Activated naive CD4-positive, alpha-beta T cell treated with anti-CD3 and anti-CD28 coated beads for 36 hours (primary cell): ENCODE measurements at regions not wholly inside any gene's neighbourhood (a gene's known extent, or its start where the extent isn't known, plus 50 kb on each side); places are given as distances from the start of the nearest gene placed in this dataset. TPM values are rescaled to one million over a fixed set of nuclear protein-coding genes. Genes with fewer than 3 reads are reported as not detected.

Source experiments
- CTCF ChIA-PET: fragments of 350-600 bp; sonication (Branson Sonifier 250); formaldehyde crosslinking; loops from one replicate; lab custom pipeline; 2021; ENCODE audit warnings: antibody characterized with exemption; lab: Charles Lee
- DNase-seq: peaks from one replicate; pipeline ENCODE4 v3.0.0-alpha.2; 2020
- H3K27ac Mint-ChIP-seq: one replicate; pipeline ENCODE4 v1.8.0; 2021; ENCODE audit warnings: mild to moderate bottlenecking, mixed read lengths
- H3K27me3 Mint-ChIP-seq: one replicate; pipeline ENCODE4 v1.8.0; 2021; ENCODE audit warnings: low read depth, mixed read lengths
- H3K36me3 Mint-ChIP-seq: one replicate; pipeline ENCODE4 v1.8.0; 2021; ENCODE audit warnings: low read depth, mixed read lengths
- H3K4me1 Mint-ChIP-seq: one replicate; pipeline ENCODE4 v1.8.0; 2021; ENCODE audit warnings: low read depth, mixed read lengths
- H3K4me3 Mint-ChIP-seq: one replicate; pipeline ENCODE4 v1.8.0; 2021; ENCODE audit warnings: mild to moderate bottlenecking, moderate library complexity, mixed read lengths
- H3K9me3 Mint-ChIP-seq: one replicate; pipeline ENCODE4 v1.8.0; 2021; ENCODE audit warnings: mixed read lengths
- intact Hi-C: fragments of 100-400 bp; cut with micrococcal nuclease; formaldehyde crosslinking; loops from one replicate; pipeline ENCODE4 v1.15.1; 2023
- microRNA-seq: library from miRNA; unstranded; fragments of <30 nt; microRNA quantifications from one replicate; pipeline ENCODE4 v1.2.0, GENCODE V29; 2022; ENCODE audit warnings: borderline microRNAs expressed, borderline replicate concordance

GRCh38 chr6:37555040-37555781 lies 55.5 kb upstream of the CCDC167 start:
- intact Hi-C loops, result no loop called here
- no peak for DNase-seq
- no peaks in the 10 kb centered on the region for H3K9me3 Mint-ChIP-seq
- no peak overlapping the region for H3K4me3 Mint-ChIP-seq
- CTCF ChIA-PET, result interaction anchor here (1.0 to 2.2 kb wide), 3 partner anchors 11 to 70 kb away, joined by 3 to 11 read pairs (median 6); no protein-coding TSS in a partner anchor
- no peaks in the 10 kb centered on the region for H3K36me3 Mint-ChIP-seq
- H3K4me1 Mint-ChIP-seq, result peaks cover 46% of the 10 kb centered on the region
- H3K27ac Mint-ChIP-seq, result no peak overlapping the region
- no peaks in the 10 kb centered on the region for H3K27me3 Mint-ChIP-seq

DNA sequence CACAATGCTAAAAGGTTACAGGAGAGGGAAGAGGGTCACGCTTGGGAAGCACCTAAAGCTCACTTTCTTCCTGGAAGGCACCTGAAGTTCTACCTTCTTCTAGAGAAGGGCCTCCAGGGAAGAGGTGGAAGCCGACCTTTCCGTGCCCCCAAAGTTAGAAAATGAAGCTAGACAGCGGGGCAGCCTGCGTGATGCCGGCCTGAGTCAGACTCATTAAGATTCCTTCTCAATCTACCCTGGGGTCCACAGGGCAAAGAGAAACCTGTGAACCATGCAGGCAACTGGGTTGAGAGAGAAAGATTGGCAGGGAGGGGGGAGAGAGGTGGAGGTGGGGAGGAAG lies 54.8 kb upstream of the CCDC167 start:
- H3K4me3 Mint-ChIP-seq, result no peak overlapping the region
- no peaks in the 10 kb centered on the region for H3K27me3 Mint-ChIP-seq
- intact Hi-C loops, result no loop called here
- H3K4me1 Mint-ChIP-seq, result peaks cover 38% of the 10 kb centered on the region
- no peaks in the 10 kb centered on the region for H3K9me3 Mint-ChIP-seq
- no peak for DNase-seq
- no peak overlapping the region for H3K27ac Mint-ChIP-seq
- no peaks in the 10 kb centered on the region for H3K36me3 Mint-ChIP-seq
- CTCF ChIA-PET, result interaction anchor here (0.7 to 2.2 kb wide), 2 partner anchors 12 to 138 kb away, joined by 3 to 11 read pairs; no protein-coding TSS in a partner anchor

GRCh38 chr6:37552267-37552666 lies 52.6 kb upstream of the CCDC167 start:
- CTCF ChIA-PET, result interaction anchor here (2.2 kb wide), 1 partner anchor 13 kb away, joined by 8 read pairs; no protein-coding TSS in a partner anchor
- intact Hi-C loops, result loop anchor here (2.0 kb wide), 1 partner anchor 17 kb away; no protein-coding TSS in a partner anchor
- Mint-ChIP-seq H3K4me3 (no peak overlapping the region), H3K27ac (no peak overlapping the region), H3K36me3 (no peaks in the 10 kb centered on the region), H3K9me3 (no peaks in the 10 kb centered on the region), H3K4me1 (peaks cover 38% of the 10 kb centered on the region), H3K27me3 (no peaks in the 10 kb centered on the region)
- no peak for DNase-seq

- CTCF ChIA-PET, result interaction anchor here (2.2 kb wide), 1 partner anchor 14 kb away, joined by 8 read pairs; no protein-coding TSS in a partner anchor
- H3K36me3 Mint-ChIP-seq, result no peaks in the 10 kb centered on the region
Measured at GRCh38 chr6:37551867-37552266, 52.2 kb upstream of the CCDC167 start.

GRCh38 chr6:37551446-37551845 lies 51.8 kb upstream of the CCDC167 start:
- H3K27me3 Mint-ChIP-seq, result no peaks in the 10 kb centered on the region
- no peaks in the 10 kb centered on the region for H3K36me3 Mint-ChIP-seq
- CTCF ChIA-PET, result interaction anchor here (2.2 kb wide), 1 partner anchor 14 kb away, joined by 8 read pairs; no protein-coding TSS in a partner anchor
- H3K27ac Mint-ChIP-seq, result no peak overlapping the region
- no peaks in the 10 kb centered on the region for H3K9me3 Mint-ChIP-seq
- intact Hi-C loops, result no loop called here
- no peak overlapping the region for H3K4me3 Mint-ChIP-seq
- H3K4me1 Mint-ChIP-seq, result peaks cover 41% of the 10 kb centered on the region
- DNase-seq, result no peak

More at GRCh38 chr6:37551867-37552266, 52.2 kb upstream of the CCDC167 start:
- no peak overlapping the region for H3K4me3 Mint-ChIP-seq
- no peaks in the 10 kb centered on the region for H3K9me3 Mint-ChIP-seq
- H3K27ac Mint-ChIP-seq, result no peak overlapping the region
- no peak for DNase-seq
- no peaks in the 10 kb centered on the region for H3K27me3 Mint-ChIP-seq
- H3K4me1 Mint-ChIP-seq, result peaks cover 41% of the 10 kb centered on the region
- intact Hi-C loops, result loop anchor here (2.0 kb wide), 1 partner anchor 17 kb away; no protein-coding TSS in a partner anchor

GRCh38 chr6:37551002-37551401 lies 51.3 kb upstream of the CCDC167 start:
- H3K36me3 Mint-ChIP-seq, result no peaks in the 10 kb centered on the region
- peaks cover 41% of the 10 kb centered on the region for H3K4me1 Mint-ChIP-seq
- DNase-seq, result no peak
- intact Hi-C loops, result no loop called here
- no peaks in the 10 kb centered on the region for H3K27me3 Mint-ChIP-seq
- no peak overlapping the region for H3K27ac Mint-ChIP-seq
- H3K9me3 Mint-ChIP-seq, result no peaks in the 10 kb centered on the region
- H3K4me3 Mint-ChIP-seq, result no peak overlapping the region
- CTCF ChIA-PET, result interaction anchor here (2.2 kb wide), 1 partner anchor 14 kb away, joined by 8 read pairs; no protein-coding TSS in a partner anchor

DNA sequence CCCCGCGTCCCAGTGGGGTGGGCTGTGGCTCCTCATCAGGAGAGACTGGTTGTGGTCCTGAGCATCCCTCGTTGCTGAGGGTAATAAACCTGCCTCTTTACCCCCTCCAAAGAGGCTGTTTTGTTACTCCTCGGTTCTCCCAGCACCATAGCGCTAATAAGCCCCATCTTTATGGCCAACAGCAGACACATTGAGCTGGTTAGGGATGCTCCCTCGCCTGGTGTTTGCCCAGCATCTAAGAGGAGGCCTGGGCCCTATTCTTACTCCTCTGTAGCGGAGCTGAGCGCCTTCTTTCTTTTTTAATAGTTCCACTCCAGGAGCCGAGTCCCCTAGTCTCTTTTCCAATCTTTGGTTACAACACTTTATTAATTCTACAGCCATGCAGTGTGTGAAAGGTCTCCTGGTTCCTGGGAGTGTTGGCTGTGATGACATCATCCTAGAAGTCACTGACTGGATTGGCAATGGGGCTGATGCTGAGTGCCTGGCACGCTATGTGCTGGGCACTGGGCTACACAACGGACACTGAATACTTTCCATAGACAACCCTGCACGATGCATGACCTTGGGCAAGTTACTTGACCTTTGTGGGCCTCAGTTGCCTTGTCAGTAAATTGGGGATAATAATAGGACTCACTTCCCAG lies 50.6 kb upstream of the CCDC167 start:
- Mint-ChIP-seq H3K9me3 (no peaks in the 10 kb centered on the region), H3K36me3 (no peaks in the 10 kb centered on the region), H3K4me3 (no peak overlapping the region), H3K27me3 (no peaks in the 10 kb centered on the region), H3K27ac (no peak overlapping the region), H3K4me1 (peaks cover 38% of the 10 kb centered on the region)
- no peak for DNase-seq
- intact Hi-C loops, result no loop called here
- CTCF ChIA-PET, result interaction anchor here (2.2 kb wide), 1 partner anchor 15 kb away, joined by 8 read pairs; no protein-coding TSS in a partner anchor

DNA sequence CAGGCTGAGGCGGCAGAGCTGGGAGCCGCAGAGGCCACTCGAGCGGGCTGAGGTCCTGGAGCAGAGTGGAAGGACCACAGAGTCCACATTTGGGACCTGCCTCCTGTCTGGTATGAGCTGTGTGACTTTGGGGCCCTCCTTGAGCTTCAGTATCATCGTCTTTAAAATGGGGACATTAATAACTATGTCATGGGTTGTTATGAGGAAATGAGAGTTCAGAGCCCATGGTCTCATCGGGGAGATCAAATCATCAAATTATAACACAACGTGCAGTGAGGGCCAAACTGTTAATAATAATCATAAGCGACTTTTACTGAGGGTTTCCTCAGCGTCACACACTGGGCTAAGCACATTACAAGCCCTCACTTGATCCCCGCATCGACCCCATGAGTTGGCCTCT lies 49.9 kb upstream of the CCDC167 start:
- Mint-ChIP-seq H3K9me3 (no peaks in the 10 kb centered on the region), H3K36me3 (no peaks in the 10 kb centered on the region), H3K4me1 (peaks cover 32% of the 10 kb centered on the region), H3K4me3 (no peak overlapping the region), H3K27me3 (no peaks in the 10 kb centered on the region), H3K27ac (no peak overlapping the region)
- CTCF ChIA-PET, result interaction anchor here (0.9 to 2.7 kb wide), 2 partner anchors 11 to 105 kb away, joined by 4 to 12 read pairs; no protein-coding TSS in a partner anchor
- no peak for DNase-seq
- intact Hi-C loops, result no loop called here

Small RNAs in the stretch of these regions (microRNA-seq; reads per million reads assigned to microRNA genes)
- gene MIR4462, result not detected
